Cardiac muscle cell (in vitro differentiated cells and primary cell): ENCODE measurements at regions not wholly inside any gene's neighbourhood (a gene's known extent, or its start where the extent isn't known, plus 50 kb on each side); places are given as distances from the start of the nearest gene placed in this dataset.

Source experiments
- DNase-seq, 2 donors: peaks; one replicate each; pipeline versions ENCODE4 v3.0.0 to v3.0.0-alpha.2; 2010 to 2017; ENCODE audit warnings: low read depth in 1 of 2, low spot score in 1 of 2
- H3K27ac ChIP-seq: fragments of 200-600 bp; sonication (generic); 2 replicates; pipeline ENCODE4 v1.5.1; 2016
- H3K27me3 ChIP-seq: fragments of 200-600 bp; sonication (generic); 2 replicates; pipeline ENCODE4 v1.6.0; 2016; ENCODE audit warnings: control low read depth
- H3K36me3 ChIP-seq: fragments of 200-600 bp; sonication (generic); 2 replicates; pipeline ENCODE4 v1.5.1; 2016; ENCODE audit warnings: control low read depth
- H3K4me1 ChIP-seq: fragments of 200-600 bp; sonication (generic); 2 replicates; pipeline ENCODE4 v1.8.1; 2017; ENCODE audit warnings: low read depth, mild to moderate bottlenecking, mixed run types
- H3K4me3 ChIP-seq: fragments of 200-600 bp; sonication (generic); 2 replicates; pipeline ENCODE4 v1.5.1; 2016; ENCODE audit warnings: mild to moderate bottlenecking
- H3K9me3 ChIP-seq: fragments of 200-600 bp; sonication (generic); 2 replicates; pipeline ENCODE4 v1.5.1; 2017; ENCODE audit warnings: low read depth, mild to moderate bottlenecking, control low read depth
- CTCF ChIP-seq: IDR thresholded peaks from 2 replicates; pipeline ENCODE4 v1.5.1; 2012; ENCODE audit warnings: low read depth, mild to moderate bottlenecking, low read length

GRCh38 chr3:10625323-10625722, 119.9 kb upstream of the ATP2B2 start:
- no peak for DNase-seq
- H3K9me3 ChIP-seq: no peaks in the 10 kb centered on the region
- no peak overlapping the region for H3K27ac ChIP-seq
- H3K4me1 ChIP-seq: no peaks in the 10 kb centered on the region
- H3K36me3 ChIP-seq: no peaks in the 10 kb centered on the region
- TF ChIP-seq CTCF: no peak
- H3K27me3 ChIP-seq: no peaks in the 10 kb centered on the region
- no peak overlapping the region for H3K4me3 ChIP-seq

GRCh38 chr3:10627884-10628572, 122.6 kb upstream of the ATP2B2 start:
- Histone ChIP-seq H3K27ac (no peak overlapping the region), H3K27me3 (no peaks in the 10 kb centered on the region), H3K4me3 (no peak overlapping the region), H3K4me1 (no peaks in the 10 kb centered on the region), H3K9me3 (no peaks in the 10 kb centered on the region), H3K36me3 (no peaks in the 10 kb centered on the region)
- DNase-seq: no peak
- TF ChIP-seq CTCF: no peak

DNA sequence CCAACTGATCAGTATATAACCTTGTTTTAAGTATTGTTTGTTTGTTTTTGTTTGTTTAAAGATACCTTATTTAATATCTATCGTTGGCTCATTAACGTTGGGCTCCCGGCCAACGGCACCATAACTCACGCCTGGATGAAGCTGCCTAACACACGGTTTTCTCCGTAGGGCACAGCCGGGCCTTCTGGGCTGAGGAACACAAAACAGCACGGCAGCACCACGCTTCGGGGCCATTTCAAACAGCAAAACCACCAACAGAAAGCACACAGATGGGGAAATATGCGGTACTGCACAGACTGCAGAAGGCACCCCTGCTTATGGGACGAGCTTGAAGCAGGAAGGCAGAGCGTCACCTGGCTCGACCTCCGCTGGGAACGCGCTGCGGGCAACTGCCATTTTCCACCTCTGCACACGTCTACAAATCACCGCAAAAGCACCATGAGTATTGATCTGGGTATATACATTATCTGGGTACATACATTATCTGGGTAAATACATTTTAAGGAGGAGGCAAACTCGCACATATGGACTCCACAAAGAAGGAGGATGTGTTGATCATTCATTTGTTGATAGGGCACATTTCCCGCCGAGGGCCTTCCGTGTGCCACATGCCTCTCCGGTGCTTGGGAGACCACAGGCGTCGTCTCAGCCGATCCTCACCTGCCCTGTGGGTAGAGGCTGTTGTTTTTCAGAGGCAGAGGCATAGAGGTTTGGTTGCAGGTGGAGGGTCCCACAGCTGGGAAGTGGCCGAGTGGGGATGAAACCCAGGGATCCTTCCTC, 123.7 kb upstream of the ATP2B2 start:
- H3K4me1 ChIP-seq: no peaks in the 10 kb centered on the region
- no peak for TF ChIP-seq CTCF
- no peak overlapping the region for H3K4me3 ChIP-seq
- H3K9me3 ChIP-seq: no peaks in the 10 kb centered on the region
- no peak overlapping the region for H3K27ac ChIP-seq
- DNase-seq: no peak
- H3K36me3 ChIP-seq: no peaks in the 10 kb centered on the region
- no peaks in the 10 kb centered on the region for H3K27me3 ChIP-seq

DNA sequence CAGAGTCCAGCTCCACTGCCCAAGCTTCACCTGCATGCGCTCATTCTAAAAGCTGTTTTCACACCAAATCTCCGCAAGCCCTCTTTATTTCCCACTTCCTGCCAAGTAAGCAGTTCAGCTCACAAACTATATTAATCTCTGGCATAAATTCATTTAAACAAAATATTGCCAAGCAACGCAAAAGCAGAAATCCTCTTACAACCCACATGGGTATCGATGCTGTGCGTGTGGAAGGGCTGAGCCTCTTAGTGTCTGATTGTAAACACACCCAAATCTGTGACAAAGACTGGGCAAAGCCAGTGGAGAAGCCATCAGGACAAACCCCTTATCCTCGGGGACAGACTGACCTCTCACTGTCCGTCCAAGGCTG, 124.3 kb upstream of the ATP2B2 start:
- H3K9me3 ChIP-seq: no peaks in the 10 kb centered on the region
- no peaks in the 10 kb centered on the region for H3K4me1 ChIP-seq
- H3K27ac ChIP-seq: no peak overlapping the region
- H3K4me3 ChIP-seq: no peak overlapping the region
- TF ChIP-seq CTCF: no peak
- H3K36me3 ChIP-seq: no peaks in the 10 kb centered on the region
- DNase-seq: no peak
- H3K27me3 ChIP-seq: no peaks in the 10 kb centered on the region

DNA sequence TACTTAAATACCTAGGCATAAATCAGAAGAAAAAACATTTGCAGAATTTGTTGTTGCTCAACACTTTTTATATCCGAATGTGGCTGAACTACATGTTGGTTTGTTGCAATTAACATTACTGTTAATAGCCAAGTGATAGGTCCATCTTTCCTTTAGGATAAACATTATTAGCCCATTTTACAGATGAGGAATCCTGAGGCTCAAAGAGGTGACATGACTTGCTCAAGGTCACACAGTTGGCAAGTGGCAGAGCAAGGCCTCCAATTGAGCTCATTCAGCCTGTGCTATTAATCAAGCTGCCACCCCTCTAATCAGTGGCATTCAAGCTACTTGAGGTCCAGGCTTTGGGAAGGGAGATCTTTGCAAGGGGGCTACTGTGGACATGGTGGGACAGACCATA, 125.8 kb upstream of the ATP2B2 start:
- Histone ChIP-seq H3K4me1 (no peaks in the 10 kb centered on the region), H3K27ac (no peak overlapping the region), H3K4me3 (no peak overlapping the region), H3K9me3 (no peaks in the 10 kb centered on the region), H3K27me3 (no peaks in the 10 kb centered on the region), H3K36me3 (no peaks in the 10 kb centered on the region)
- no peak for DNase-seq
- TF ChIP-seq CTCF: no peak
